ENCODE measurements at regions not wholly inside any gene's neighbourhood (a gene's known extent, or its start where the extent isn't known, plus 50 kb on each side); places are given as distances from the start of the nearest gene placed in this dataset.

DNA sequence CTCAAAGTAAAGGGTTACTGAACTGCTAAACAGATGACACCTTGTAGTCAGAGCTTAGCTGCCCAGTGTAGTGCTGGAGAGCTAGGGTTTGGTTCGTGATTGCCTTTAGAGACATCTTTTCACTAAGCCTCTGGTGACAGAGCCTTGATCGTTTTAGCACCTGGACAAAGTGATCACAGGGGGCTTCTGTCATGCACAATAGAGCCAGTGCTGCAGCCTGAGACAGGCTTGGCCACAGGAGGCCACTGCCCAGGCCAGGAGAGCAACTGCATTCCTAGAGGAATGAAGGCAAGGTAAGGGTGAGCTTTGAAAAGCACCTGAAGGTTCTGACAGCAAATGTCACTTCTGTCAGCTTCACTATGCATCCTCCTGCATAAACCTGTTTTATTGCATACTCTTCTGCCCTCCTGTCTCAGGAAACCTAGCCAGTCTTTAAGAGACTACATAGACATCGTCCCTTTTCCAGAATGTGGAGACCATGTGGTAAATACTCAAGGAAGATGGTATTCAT lies 122.9 kb downstream of the NPY start:
- Histone ChIP-seq H3K4me3 (replicated peaks; ENCODE audit: insufficient read depth, low read length) (no peak overlapping the region), H3K27me3 (ENCODE audit: insufficient read depth, poor library complexity, severe bottlenecking) (peaks cover 4% of the 10 kb centered on the region), H3K27ac (replicated peaks) (no peak overlapping the region)
- no peak for DNase-seq (ENCODE audit: low read depth in 1 of 2, low spot score in 1 of 2)
- TF ChIP-seq SPI1 (IDR thresholded peaks at IDR 0.05; ENCODE audit: borderline replicate concordance, low read depth) (no peak), GABPA (IDR thresholded peaks at IDR 0.05; ENCODE audit: low read depth) (no peak), POLR2AphosphoS5 (IDR thresholded peaks at IDR 0.05; ENCODE audit: low read depth) (no peak)
- TF ChIP-seq, protein P1, sequence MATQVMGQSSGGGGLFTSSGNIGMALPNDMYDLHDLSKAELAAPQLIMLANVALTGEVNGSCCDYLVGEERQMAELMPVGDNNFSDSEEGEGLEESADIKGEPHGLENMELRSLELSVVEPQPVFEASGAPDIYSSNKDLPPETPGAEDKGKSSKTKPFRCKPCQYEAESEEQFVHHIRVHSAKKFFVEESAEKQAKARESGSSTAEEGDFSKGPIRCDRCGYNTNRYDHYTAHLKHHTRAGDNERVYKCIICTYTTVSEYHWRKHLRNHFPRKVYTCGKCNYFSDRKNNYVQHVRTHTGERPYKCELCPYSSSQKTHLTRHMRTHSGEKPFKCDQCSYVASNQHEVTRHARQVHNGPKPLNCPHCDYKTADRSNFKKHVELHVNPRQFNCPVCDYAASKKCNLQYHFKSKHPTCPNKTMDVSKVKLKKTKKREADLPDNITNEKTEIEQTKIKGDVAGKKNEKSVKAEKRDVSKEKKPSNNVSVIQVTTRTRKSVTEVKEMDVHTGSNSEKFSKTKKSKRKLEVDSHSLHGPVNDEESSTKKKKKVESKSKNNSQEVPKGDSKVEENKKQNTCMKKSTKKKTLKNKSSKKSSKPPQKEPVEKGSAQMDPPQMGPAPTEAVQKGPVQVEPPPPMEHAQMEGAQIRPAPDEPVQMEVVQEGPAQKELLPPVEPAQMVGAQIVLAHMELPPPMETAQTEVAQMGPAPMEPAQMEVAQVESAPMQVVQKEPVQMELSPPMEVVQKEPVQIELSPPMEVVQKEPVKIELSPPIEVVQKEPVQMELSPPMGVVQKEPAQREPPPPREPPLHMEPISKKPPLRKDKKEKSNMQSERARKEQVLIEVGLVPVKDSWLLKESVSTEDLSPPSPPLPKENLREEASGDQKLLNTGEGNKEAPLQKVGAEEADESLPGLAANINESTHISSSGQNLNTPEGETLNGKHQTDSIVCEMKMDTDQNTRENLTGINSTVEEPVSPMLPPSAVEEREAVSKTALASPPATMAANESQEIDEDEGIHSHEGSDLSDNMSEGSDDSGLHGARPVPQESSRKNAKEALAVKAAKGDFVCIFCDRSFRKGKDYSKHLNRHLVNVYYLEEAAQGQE (IDR thresholded peaks at IDR 0.05; ENCODE audit: insufficient replicate concordance, low read depth): no peak
- TF ChIP-seq, protein P2, sequence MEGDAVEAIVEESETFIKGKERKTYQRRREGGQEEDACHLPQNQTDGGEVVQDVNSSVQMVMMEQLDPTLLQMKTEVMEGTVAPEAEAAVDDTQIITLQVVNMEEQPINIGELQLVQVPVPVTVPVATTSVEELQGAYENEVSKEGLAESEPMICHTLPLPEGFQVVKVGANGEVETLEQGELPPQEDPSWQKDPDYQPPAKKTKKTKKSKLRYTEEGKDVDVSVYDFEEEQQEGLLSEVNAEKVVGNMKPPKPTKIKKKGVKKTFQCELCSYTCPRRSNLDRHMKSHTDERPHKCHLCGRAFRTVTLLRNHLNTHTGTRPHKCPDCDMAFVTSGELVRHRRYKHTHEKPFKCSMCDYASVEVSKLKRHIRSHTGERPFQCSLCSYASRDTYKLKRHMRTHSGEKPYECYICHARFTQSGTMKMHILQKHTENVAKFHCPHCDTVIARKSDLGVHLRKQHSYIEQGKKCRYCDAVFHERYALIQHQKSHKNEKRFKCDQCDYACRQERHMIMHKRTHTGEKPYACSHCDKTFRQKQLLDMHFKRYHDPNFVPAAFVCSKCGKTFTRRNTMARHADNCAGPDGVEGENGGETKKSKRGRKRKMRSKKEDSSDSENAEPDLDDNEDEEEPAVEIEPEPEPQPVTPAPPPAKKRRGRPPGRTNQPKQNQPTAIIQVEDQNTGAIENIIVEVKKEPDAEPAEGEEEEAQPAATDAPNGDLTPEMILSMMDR (IDR thresholded peaks at IDR 0.05; ENCODE audit: insufficient read depth, low read length): no peak

DNA sequence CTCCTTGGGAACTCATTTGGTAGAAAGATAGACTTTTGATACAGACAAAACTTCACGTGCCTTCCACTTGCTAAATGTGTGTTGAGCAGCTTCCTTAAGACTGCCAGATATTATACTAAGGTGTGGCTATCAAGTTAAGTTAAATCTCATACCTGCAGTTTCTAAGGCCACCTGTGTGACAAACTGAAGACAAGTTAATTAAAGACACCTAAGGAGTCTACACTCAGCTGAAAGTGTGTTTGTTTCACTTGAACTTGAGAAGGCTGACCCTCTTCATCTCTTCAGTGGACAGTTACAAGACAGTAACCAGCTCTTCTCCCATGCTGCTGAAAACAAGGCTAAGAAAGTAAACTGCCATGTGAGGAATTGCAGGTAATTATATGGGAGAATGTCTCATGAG lies 124.0 kb downstream of the NPY start:
- Histone ChIP-seq H3K27me3 (ENCODE audit: insufficient read depth, poor library complexity, severe bottlenecking) (peaks cover 4% of the 10 kb centered on the region), H3K4me3 (replicated peaks; ENCODE audit: insufficient read depth, low read length) (no peak overlapping the region), H3K27ac (replicated peaks) (no peak overlapping the region)
- no peak for DNase-seq (ENCODE audit: low read depth in 1 of 2, low spot score in 1 of 2)
- TF ChIP-seq SPI1 (IDR thresholded peaks at IDR 0.05; ENCODE audit: borderline replicate concordance, low read depth) (no peak), POLR2AphosphoS5 (IDR thresholded peaks at IDR 0.05; ENCODE audit: low read depth) (no peak), GABPA (IDR thresholded peaks at IDR 0.05; ENCODE audit: low read depth) (no peak)

DNA sequence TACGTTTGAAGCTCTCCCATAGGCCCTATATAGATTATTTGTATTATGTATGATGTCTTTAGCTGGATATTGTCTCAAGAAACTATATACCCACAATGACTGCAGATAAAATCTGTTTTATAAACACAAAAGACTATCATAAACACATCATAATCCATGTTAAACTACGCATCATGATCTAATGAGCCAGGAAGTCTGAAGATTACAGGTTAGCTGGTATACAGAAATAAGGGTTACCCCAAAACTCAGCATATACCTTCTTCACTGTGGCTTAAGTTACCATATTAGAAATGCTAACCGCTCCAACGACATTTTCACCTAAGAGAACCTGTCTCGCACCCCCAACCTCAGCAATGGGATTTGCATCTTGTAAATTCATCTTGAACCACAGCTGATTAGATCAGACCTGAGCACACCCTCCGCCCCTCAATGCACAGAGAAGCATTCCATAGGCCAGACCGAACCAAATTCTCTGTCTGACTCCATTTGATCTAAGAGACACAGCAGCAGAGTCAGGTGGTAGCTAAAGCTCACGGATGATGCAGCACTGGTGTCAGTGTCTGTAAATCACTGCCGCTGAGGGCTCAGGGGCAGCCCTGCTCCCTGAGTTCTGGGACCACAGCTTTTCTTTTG lies 124.9 kb downstream of the NPY start:
- DNase-seq (ENCODE audit: low read depth in 1 of 2, low spot score in 1 of 2): no peak
- Histone ChIP-seq H3K27me3 (ENCODE audit: insufficient read depth, poor library complexity, severe bottlenecking) (peaks cover 4% of the 10 kb centered on the region), H3K27ac (replicated peaks) (no peak overlapping the region), H3K4me3 (replicated peaks; ENCODE audit: insufficient read depth, low read length) (no peak overlapping the region)
- TF ChIP-seq POLR2AphosphoS5 (IDR thresholded peaks at IDR 0.05; ENCODE audit: low read depth) (no peak), GABPA (IDR thresholded peaks at IDR 0.05; ENCODE audit: low read depth) (no peak), SPI1 (IDR thresholded peaks at IDR 0.05; ENCODE audit: borderline replicate concordance, low read depth) (no peak)
- TF ChIP-seq, protein P1 (IDR thresholded peaks at IDR 0.05; ENCODE audit: insufficient replicate concordance, low read depth): no peak
- TF ChIP-seq, protein P2 (IDR thresholded peaks at IDR 0.05; ENCODE audit: insufficient read depth, low read length): no peak

DNA sequence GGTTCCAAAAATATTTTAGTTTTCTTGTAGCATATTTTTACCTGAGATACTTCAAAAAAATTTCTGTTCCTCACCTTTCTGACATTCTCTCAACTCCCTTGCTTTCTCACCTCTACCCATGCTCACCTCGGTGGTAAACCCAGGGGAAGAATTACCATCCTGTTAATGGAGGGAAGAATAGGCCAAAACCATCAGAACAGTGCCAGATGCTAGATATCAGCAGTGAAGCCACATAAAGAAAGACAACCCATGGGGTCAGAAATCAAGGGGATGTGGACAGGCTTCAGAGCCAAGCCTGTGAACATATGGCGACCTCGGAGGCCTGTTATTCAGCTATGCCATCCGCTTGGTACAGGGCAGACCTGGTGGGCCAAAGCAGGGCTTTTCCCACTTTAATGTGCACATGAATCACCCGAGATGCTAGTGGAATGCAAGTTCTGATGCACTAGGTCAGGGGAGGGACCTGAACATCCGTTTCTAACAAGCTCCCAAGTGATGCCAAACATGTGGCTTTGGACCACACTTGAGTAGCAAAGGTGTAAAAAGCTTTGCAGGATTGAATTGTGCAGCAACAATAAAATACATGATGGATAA lies 125.5 kb downstream of the NPY start:
- no peak for DNase-seq (ENCODE audit: low read depth in 1 of 2, low spot score in 1 of 2)
- no peak overlapping the region for H3K4me3 ChIP-seq (replicated peaks; ENCODE audit: insufficient read depth, low read length)
- H3K27me3 ChIP-seq (ENCODE audit: insufficient read depth, poor library complexity, severe bottlenecking): peaks cover 4% of the 10 kb centered on the region
- TF ChIP-seq SPI1 (IDR thresholded peaks at IDR 0.05; ENCODE audit: borderline replicate concordance, low read depth): no peak
- TF ChIP-seq, protein P1 (IDR thresholded peaks at IDR 0.05; ENCODE audit: insufficient replicate concordance, low read depth): no peak
- TF ChIP-seq, protein P2 (IDR thresholded peaks at IDR 0.05; ENCODE audit: insufficient read depth, low read length): no peak
- no peak for TF ChIP-seq GABPA (IDR thresholded peaks at IDR 0.05; ENCODE audit: low read depth)
- TF ChIP-seq POLR2AphosphoS5 (IDR thresholded peaks at IDR 0.05; ENCODE audit: low read depth): no peak
- H3K27ac ChIP-seq (replicated peaks): no peak overlapping the region
